ENCODE measurements at regions not wholly inside any gene's neighbourhood (a gene's known extent, or its start where the extent isn't known, plus 50 kb on each side); places are given as distances from the start of the nearest gene placed in this dataset.

GRCh38 chr7:10708447-10708846 is 265.2 kb upstream of the PHF14 start:
- TF ChIP-seq CTCF (IDR thresholded peaks at IDR 0.05) (no peak), EP300 (IDR thresholded peaks at IDR 0.05) (no peak), POLR2AphosphoS5 (IDR thresholded peaks at IDR 0.05) (no peak)

Data from upper lobe of left lung (tissue), 4 donors.